22Rv1 (cell line): ENCODE measurements at regions not wholly inside any gene's neighbourhood (a gene's known extent, or its start where the extent isn't known, plus 50 kb on each side); places are given as distances from the start of the nearest gene placed in this dataset.

Experiments used
- ZFX ChIP-seq: fragments of 450-650 bp; IDR thresholded peaks from 2 replicates; pipeline ENCODE4 v1.6.1; 2017; ENCODE audit warnings: antibody characterized with exemption, borderline replicate concordance
- TF ChIP-seq, protein P1 (sequence below): fragments of 450-650 bp; IDR thresholded peaks from 2 replicates; pipeline ENCODE4 v1.5.1; 2017; ENCODE audit warnings: mild to moderate bottlenecking

DNA sequence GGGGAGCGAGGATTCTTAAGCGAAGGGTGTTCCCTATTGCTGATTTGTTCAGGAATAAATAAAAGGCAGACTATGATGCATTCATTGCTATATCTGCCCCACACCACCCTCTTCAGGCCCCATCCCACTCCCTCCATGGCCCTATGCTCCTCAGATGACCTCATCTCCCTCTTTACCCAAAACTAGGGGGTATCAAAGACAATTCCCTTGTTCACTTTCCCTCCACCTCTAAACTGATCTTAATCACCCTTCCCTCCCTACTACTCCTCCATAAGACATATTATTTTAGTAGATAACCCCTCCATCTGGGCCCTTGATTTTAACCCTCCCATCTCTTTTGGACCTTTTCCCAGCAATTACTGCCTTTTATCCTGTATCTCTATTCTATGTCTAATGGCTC lies 434.9 kb upstream of the RUNX1 start:
- TF ChIP-seq, protein P1, sequence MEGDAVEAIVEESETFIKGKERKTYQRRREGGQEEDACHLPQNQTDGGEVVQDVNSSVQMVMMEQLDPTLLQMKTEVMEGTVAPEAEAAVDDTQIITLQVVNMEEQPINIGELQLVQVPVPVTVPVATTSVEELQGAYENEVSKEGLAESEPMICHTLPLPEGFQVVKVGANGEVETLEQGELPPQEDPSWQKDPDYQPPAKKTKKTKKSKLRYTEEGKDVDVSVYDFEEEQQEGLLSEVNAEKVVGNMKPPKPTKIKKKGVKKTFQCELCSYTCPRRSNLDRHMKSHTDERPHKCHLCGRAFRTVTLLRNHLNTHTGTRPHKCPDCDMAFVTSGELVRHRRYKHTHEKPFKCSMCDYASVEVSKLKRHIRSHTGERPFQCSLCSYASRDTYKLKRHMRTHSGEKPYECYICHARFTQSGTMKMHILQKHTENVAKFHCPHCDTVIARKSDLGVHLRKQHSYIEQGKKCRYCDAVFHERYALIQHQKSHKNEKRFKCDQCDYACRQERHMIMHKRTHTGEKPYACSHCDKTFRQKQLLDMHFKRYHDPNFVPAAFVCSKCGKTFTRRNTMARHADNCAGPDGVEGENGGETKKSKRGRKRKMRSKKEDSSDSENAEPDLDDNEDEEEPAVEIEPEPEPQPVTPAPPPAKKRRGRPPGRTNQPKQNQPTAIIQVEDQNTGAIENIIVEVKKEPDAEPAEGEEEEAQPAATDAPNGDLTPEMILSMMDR: no peak
- no peak for TF ChIP-seq ZFX
